ENCODE measurements at regions not wholly inside any gene's neighbourhood (a gene's known extent, or its start where the extent isn't known, plus 50 kb on each side); places are given as distances from the start of the nearest gene placed in this dataset.
"Not testable (repeated sequence)": the region's sequence is repeated elsewhere in the genome, so short reads cannot be mapped to it uniquely, and the experiment has no call there.

- not testable (repeated sequence) for DNase-seq
Observed at GRCh38 chr1:144516172-144516571, 54.7 kb upstream of the NBPF15 start.

GRCh38 chr1:144516906-144517305, 55.4 kb upstream of the NBPF15 start:
- not testable (repeated sequence) for DNase-seq

- not testable (repeated sequence) for DNase-seq
Observed at GRCh38 chr1:144518439-144518838, 57.0 kb upstream of the NBPF15 start.

- DNase-seq = not testable (repeated sequence)
Observed at GRCh38 chr1:144519528-144520189, 58.2 kb upstream of the NBPF15 start.

- DNase-seq = peak; percentile 50
Observed at GRCh38 chr1:144523661-144524407, 62.4 kb upstream of the NBPF15 start.

GRCh38 chr1:144532156-144532607, 60.5 kb upstream of the PPIAL4F start:
- not testable (repeated sequence) for DNase-seq

GRCh38 chr1:144533480-144533879, 59.2 kb upstream of the PPIAL4F start:
- not testable (repeated sequence) for DNase-seq

- not testable (repeated sequence) for DNase-seq
Observed at GRCh38 chr1:144534286-144534685, 58.4 kb upstream of the PPIAL4F start.

- DNase-seq = not testable (repeated sequence)
Observed at GRCh38 chr1:144536677-144537076, 56.0 kb upstream of the PPIAL4F start.

- not testable (repeated sequence) for DNase-seq
Observed at GRCh38 chr1:144537234-144537633, 55.5 kb upstream of the PPIAL4F start.

GRCh38 chr1:144538736-144539135, 54.0 kb upstream of the PPIAL4F start:
- not testable (repeated sequence) for DNase-seq

GRCh38 chr1:144539191-144539960, 53.3 kb upstream of the PPIAL4F start:
- DNase-seq = not testable (repeated sequence)
